ENCODE measurements at regions not wholly inside any gene's neighbourhood (a gene's known extent, or its start where the extent isn't known, plus 50 kb on each side); places are given as distances from the start of the nearest gene placed in this dataset.

- H3K9ac ChIP-seq (ENCODE audit: low read length): no peak overlapping the region
- H3K4me2 ChIP-seq (ENCODE audit: low read length): no peak overlapping the region
- no peaks in the 10 kb centered on the region for H3K4me1 ChIP-seq (ENCODE audit: control insufficient read depth in 1 of 2, insufficient read depth in 2 of 2, low read length in 2 of 2)
- ChIA-PET POLR2A (no interaction called here), RAD21 (ENCODE audit: low non-redundant PET in 1 of 2, low total read pairs in 2 of 2, uncharacterized antibody in 2 of 2, unreplicated experiment in 2 of 2) (no interaction called here), CTCF (no interaction called here)
- no peak overlapping the region for H2AFZ ChIP-seq (ENCODE audit: low read depth, low read length, poor library complexity, severe bottlenecking)
- no peaks in the 10 kb centered on the region for H3K9me3 ChIP-seq (ENCODE audit: control insufficient read depth in 1 of 2, insufficient read depth in 1 of 2, low read depth in 1 of 2, low read length in 2 of 2)
- H3K79me2 ChIP-seq (ENCODE audit: insufficient read depth, low read length): no peaks in the 10 kb centered on the region
- no peaks in the 10 kb centered on the region for H4K20me1 ChIP-seq (ENCODE audit: insufficient read depth)
- intact Hi-C loops (cut with micrococcal nuclease): no loop called here
- no TSS peak for BruUV-seq (replicated peaks)
- no peaks in the 10 kb centered on the region for H3K27me3 ChIP-seq (ENCODE audit: insufficient read depth, low read length)
- ATAC-seq (no peak), DNase-seq (ENCODE audit: low read depth, low spot score) (no peak)
- H3K9me2 ChIP-seq (ENCODE audit: insufficient read depth): no peaks in the 10 kb centered on the region
- no peak overlapping the region for H3K27ac ChIP-seq (ENCODE audit: low read depth, low read length)
- H3K36me3 ChIP-seq (ENCODE audit: control insufficient read depth in 1 of 2, insufficient read depth in 2 of 2, low read length in 2 of 2): no peaks in the 10 kb centered on the region
- TF ChIP-seq EGR1 (IDR thresholded peaks at IDR 0.05; ENCODE audit: low read depth) (no peak), CTCF (IDR thresholded peaks at IDR 0.05 in 2 of 3, conservative IDR thresholded peaks at IDR 0.05 in 1 of 3; ENCODE audit: borderline replicate concordance in 1 of 3, insufficient read depth in 1 of 3, low read depth in 2 of 3, low read length in 2 of 3) (no peak), RAD21 (IDR thresholded peaks at IDR 0.05; ENCODE audit: low read depth) (no peak), CBX3 (IDR thresholded peaks at IDR 0.05; ENCODE audit: low read depth) (no peak), SIN3A (IDR thresholded peaks at IDR 0.05; ENCODE audit: low read depth) (no peak), JUND (IDR thresholded peaks at IDR 0.05) (no peak), CEBPB (IDR thresholded peaks at IDR 0.05; ENCODE audit: low read depth) (no peak), TCF7L2 (IDR thresholded peaks at IDR 0.05; ENCODE audit: borderline replicate concordance, extremely low read depth, insufficient read depth, insufficient read length) (no peak), ZNF274 (IDR thresholded peaks at IDR 0.05; ENCODE audit: low read depth, low read length) (no peak), EZH2 (IDR thresholded peaks at IDR 0.05) (no peak), SRF (IDR thresholded peaks at IDR 0.05; ENCODE audit: low read depth) (no peak), ZBTB33 (IDR thresholded peaks at IDR 0.05; ENCODE audit: extremely low read depth, insufficient replicate concordance, low read length) (no peak), POLR2A (IDR thresholded peaks at IDR 0.05; ENCODE audit: borderline replicate concordance, extremely low read depth, insufficient read depth, insufficient read length) (no peak)
- TF ChIP-seq, protein P1, sequence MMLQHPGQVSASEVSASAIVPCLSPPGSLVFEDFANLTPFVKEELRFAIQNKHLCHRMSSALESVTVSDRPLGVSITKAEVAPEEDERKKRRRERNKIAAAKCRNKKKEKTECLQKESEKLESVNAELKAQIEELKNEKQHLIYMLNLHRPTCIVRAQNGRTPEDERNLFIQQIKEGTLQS (IDR thresholded peaks at IDR 0.05): no peak
- TF ChIP-seq, protein P2, sequence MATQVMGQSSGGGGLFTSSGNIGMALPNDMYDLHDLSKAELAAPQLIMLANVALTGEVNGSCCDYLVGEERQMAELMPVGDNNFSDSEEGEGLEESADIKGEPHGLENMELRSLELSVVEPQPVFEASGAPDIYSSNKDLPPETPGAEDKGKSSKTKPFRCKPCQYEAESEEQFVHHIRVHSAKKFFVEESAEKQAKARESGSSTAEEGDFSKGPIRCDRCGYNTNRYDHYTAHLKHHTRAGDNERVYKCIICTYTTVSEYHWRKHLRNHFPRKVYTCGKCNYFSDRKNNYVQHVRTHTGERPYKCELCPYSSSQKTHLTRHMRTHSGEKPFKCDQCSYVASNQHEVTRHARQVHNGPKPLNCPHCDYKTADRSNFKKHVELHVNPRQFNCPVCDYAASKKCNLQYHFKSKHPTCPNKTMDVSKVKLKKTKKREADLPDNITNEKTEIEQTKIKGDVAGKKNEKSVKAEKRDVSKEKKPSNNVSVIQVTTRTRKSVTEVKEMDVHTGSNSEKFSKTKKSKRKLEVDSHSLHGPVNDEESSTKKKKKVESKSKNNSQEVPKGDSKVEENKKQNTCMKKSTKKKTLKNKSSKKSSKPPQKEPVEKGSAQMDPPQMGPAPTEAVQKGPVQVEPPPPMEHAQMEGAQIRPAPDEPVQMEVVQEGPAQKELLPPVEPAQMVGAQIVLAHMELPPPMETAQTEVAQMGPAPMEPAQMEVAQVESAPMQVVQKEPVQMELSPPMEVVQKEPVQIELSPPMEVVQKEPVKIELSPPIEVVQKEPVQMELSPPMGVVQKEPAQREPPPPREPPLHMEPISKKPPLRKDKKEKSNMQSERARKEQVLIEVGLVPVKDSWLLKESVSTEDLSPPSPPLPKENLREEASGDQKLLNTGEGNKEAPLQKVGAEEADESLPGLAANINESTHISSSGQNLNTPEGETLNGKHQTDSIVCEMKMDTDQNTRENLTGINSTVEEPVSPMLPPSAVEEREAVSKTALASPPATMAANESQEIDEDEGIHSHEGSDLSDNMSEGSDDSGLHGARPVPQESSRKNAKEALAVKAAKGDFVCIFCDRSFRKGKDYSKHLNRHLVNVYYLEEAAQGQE (IDR thresholded peaks at IDR 0.05; ENCODE audit: low read depth): no peak
- no peak overlapping the region for H3K4me3 ChIP-seq (replicated peaks in 1 of 2; ENCODE audit: low read depth in 1 of 2, low read length in 2 of 2)
Observed at GRCh38 chr11:94717667-94718066, 50.5 kb upstream of the AMOTL1 start.

All from HCT116 (cell line).